Spleen (tissue), 11 donors: ENCODE measurements at regions not wholly inside any gene's neighbourhood (a gene's known extent, or its start where the extent isn't known, plus 50 kb on each side); places are given as distances from the start of the nearest gene placed in this dataset.

Experiments used
- DNase-seq: peaks from one replicate; pipeline ENCODE4 v3.0.0-alpha.2; 2020
- H3K27ac ChIP-seq, 8 donors: fragments of 200-600 bp; sonication (generic) in 7 of 8; 1 replicate in 4 of 8; 2 replicates in 4 of 8; pipeline versions ENCODE4 v1.5.0 to v1.8.0; 2016 to 2021; ENCODE audit warnings: inconsistent platforms in 4 of 8, mild to moderate bottlenecking in 4 of 8, moderate library complexity in 1 of 8
- H3K27me3 ChIP-seq, 7 donors: fragments of 200-600 bp; sonication (generic) in 6 of 7; replicated peaks in 1 of 7; 1 replicate in 4 of 7; 2 replicates in 3 of 7; pipeline versions ENCODE4 v1.5.0 to v1.8.0; 2016 to 2021; ENCODE audit warnings: inconsistent platforms in 3 of 7, mild to moderate bottlenecking in 1 of 7
- H3K36me3 ChIP-seq, 6 donors: fragments of 200-600 bp; sonication (generic) in 5 of 6; 1 replicate in 4 of 6; 2 replicates in 2 of 6; pipeline versions ENCODE4 v1.5.0 to v1.8.0; 2016 to 2021; ENCODE audit warnings: inconsistent platforms in 2 of 6
- H3K4me1 ChIP-seq, 6 donors: fragments of 200-600 bp; sonication (generic) in 5 of 6; 1 replicate in 3 of 6; 2 replicates in 3 of 6; pipeline versions ENCODE4 v1.5.0 to v1.8.0; 2016 to 2021; ENCODE audit warnings: inconsistent platforms in 3 of 6
- H3K4me3 ChIP-seq, 8 donors: fragments of 200-600 bp; sonication (generic) in 7 of 8; 1 replicate in 4 of 8; 2 replicates in 4 of 8; pipeline versions ENCODE4 v1.5.0 to v1.8.0; 2016 to 2021; ENCODE audit warnings: inconsistent platforms in 4 of 8, mild to moderate bottlenecking in 4 of 8, moderate library complexity in 2 of 8
- H3K9me3 ChIP-seq, 8 donors: fragments of 200-600 bp; sonication (generic) in 7 of 8; 1 replicate in 4 of 8; 2 replicates in 4 of 8; pipeline versions ENCODE4 v1.5.0 to v1.8.0; 2016 to 2021; ENCODE audit warnings: inconsistent platforms in 4 of 8
- CTCF ChIP-seq, 11 experiments: fragments of 200-600 bp in 7 of 11; fragments of 450-650 bp in 4 of 11; sonication (generic) in 4 of 11; IDR thresholded peaks in 8 of 11; conservative IDR thresholded peaks in 3 of 11; 1 replicate in 7 of 11; 2 replicates in 4 of 11; pipeline versions ENCODE4 v1.4.0 to v1.8.0; 2016 to 2021; ENCODE audit warnings: antibody characterized with exemption in 11 of 11, inconsistent platforms in 4 of 11, mild to moderate bottlenecking in 1 of 11
- POLR2A ChIP-seq, 3 donors: fragments of 450-650 bp; IDR thresholded peaks; one replicate each; pipeline ENCODE4 v1.5.1; 2017; ENCODE audit warnings: antibody characterized with exemption in 3 of 3, mild to moderate bottlenecking in 1 of 3
- POLR2AphosphoS5 ChIP-seq, 3 donors: sonication (generic); formaldehyde crosslinking; IDR thresholded peaks; one replicate each; pipeline ENCODE4 v1.5.1; 2017; ENCODE audit warnings: antibody characterized with exemption in 3 of 3
- WGBS, 5 donors: extraction: QIAGEN DNeasy Blood & Tissue Kit in 3 of 5; methylation state at CpG; one replicate each; pipeline versions ENCODE4 v1.1.5 to v1.1.7; 2013 to 2018; 5-methylcytosine and 5-hydroxymethylcytosine counted together
- intact Hi-C: fragments of 100-400 bp; cut with DNase I; formaldehyde crosslinking; loops from one replicate; pipeline ENCODE4 v1.15.0; 2023; ENCODE audit warnings: low total_unique reads
- donor health status: healthy with polysubstance abuse.
- donor health status: DM: no; HTN: no; CAD: no; lungs with moderate emphysema.
- donor health status: DM: no; HTN: no; CAD: no.
- donor health status: Bipolar disorder and iron deficiency.
- donor health status: healthy.
- donor health status: DM: no; HTN: no; CAD: no.
- donor health status: DM: yes; HTN: yes; CAD: no.

- Histone ChIP-seq H3K36me3 (no peaks in the 10 kb centered on the region), H3K27me3 (no peaks in the 10 kb centered on the region), H3K4me3 (no peak overlapping the region), H3K27ac (no peak overlapping the region), H3K9me3 (peaks cover 0 to 9% (median 0%) of the 10 kb centered on the region in 8 donors), H3K4me1 (no peaks in the 10 kb centered on the region)
- TF ChIP-seq POLR2A (IDR thresholded peaks at IDR 0.05) (no peak), CTCF (IDR thresholded peaks at IDR 0.05 in 8 of 11, conservative IDR thresholded peaks at IDR 0.05 in 3 of 11) (no peak), POLR2AphosphoS5 (IDR thresholded peaks at IDR 0.05) (no peak)
- intact Hi-C loops = no loop called here
- WGBS, 5 donors = 26 to 45% (median 35%) methylated on average over 1 of the region's 1 CpG
- DNase-seq = no peak
Observed at GRCh38 chr10:56123247-56123646, 237.8 kb downstream of the ZWINT start.

- Histone ChIP-seq H3K27ac (no peak overlapping the region), H3K9me3 (no peaks in the 10 kb centered on the region), H3K36me3 (no peaks in the 10 kb centered on the region), H3K4me3 (no peak overlapping the region), H3K4me1 (no peaks in the 10 kb centered on the region), H3K27me3 (no peaks in the 10 kb centered on the region)
- no peak for TF ChIP-seq POLR2AphosphoS5 (IDR thresholded peaks at IDR 0.05)
- no peak for TF ChIP-seq POLR2A (IDR thresholded peaks at IDR 0.05)
- no peak for TF ChIP-seq CTCF (IDR thresholded peaks at IDR 0.05 in 8 of 11, conservative IDR thresholded peaks at IDR 0.05 in 3 of 11)
- 11 to 22% (median 12%) methylated on average over 1 of the region's 1 CpG for WGBS, 5 donors
- intact Hi-C loops = no loop called here
- DNase-seq = no peak
Observed at GRCh38 chr10:56116684-56117083, 244.4 kb downstream of the ZWINT start.

DNA sequence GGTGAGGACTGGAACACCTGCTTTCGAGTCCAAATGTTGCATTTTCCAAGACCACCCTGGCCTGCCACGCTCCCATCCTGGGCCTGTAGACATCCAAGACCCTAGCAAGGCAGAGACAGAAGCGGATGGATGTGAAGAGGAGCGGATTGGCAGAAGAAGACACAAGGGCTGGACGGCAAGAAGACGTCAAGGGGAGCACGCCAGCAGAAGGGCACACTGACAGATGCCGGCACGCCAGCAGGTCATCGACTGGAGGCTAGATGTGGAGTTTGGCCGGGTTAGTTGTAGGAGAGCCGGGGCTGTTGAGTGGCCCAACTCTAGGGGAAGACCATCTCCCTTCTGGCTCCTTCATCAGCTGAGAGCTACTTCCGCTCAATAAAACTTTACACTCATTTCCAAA, 251.6 kb downstream of the ZWINT start:
- TF ChIP-seq POLR2A (IDR thresholded peaks at IDR 0.05) (no peak), POLR2AphosphoS5 (IDR thresholded peaks at IDR 0.05) (no peak), CTCF (IDR thresholded peaks at IDR 0.05 in 8 of 11, conservative IDR thresholded peaks at IDR 0.05 in 3 of 11) (no peak)
- Histone ChIP-seq H3K4me3 (no peak overlapping the region), H3K36me3 (no peaks in the 10 kb centered on the region), H3K4me1 (no peaks in the 10 kb centered on the region), H3K27me3 (no peaks in the 10 kb centered on the region), H3K27ac (no peak overlapping the region), H3K9me3 (peaks cover 0 to 9% (median 0%) of the 10 kb centered on the region in 8 donors)
- WGBS, 5 donors = 82 to 93% (median 87%) methylated on average over 13 of the region's 13 CpGs
- intact Hi-C loops = no loop called here
- peak; percentile 39 for DNase-seq

DNA sequence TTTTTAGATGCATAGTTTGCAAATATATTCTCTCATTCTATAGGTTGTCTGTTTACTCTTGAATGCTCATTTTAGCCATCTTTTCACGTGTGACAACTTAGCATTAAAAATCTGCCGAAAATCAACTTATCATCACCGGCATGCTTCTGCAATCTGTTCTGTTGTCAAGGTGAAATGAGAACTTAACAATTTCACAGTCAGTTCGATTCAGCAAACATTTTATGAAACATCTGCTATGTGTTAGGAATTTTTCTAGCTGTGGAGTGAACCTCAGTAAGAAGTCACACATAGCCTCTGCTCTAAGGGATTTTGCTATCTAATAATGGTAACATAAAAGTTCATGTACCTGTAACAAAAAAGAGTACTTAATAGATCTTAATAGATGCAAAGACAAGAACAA, 256.1 kb downstream of the ZWINT start:
- 73 to 83% (median 79%) methylated on average over 4 of the region's 4 CpGs for WGBS, 5 donors
- no peak for TF ChIP-seq POLR2AphosphoS5 (IDR thresholded peaks at IDR 0.05)
- TF ChIP-seq CTCF (IDR thresholded peaks at IDR 0.05 in 8 of 11, conservative IDR thresholded peaks at IDR 0.05 in 3 of 11) = no peak
- no peak for TF ChIP-seq POLR2A (IDR thresholded peaks at IDR 0.05)
- DNase-seq = no peak
- Histone ChIP-seq H3K36me3 (no peaks in the 10 kb centered on the region), H3K27me3 (no peaks in the 10 kb centered on the region), H3K4me3 (no peak overlapping the region), H3K27ac (no peak overlapping the region), H3K9me3 (peaks cover 0 to 7% (median 1%) of the 10 kb centered on the region in 8 donors), H3K4me1 (no peaks in the 10 kb centered on the region)
- intact Hi-C loops = no loop called here
